ENCODE measurements at regions not wholly inside any gene's neighbourhood (a gene's known extent, or its start where the extent isn't known, plus 50 kb on each side); places are given as distances from the start of the nearest gene placed in this dataset.
A peak's percentile ranks its signal among the peaks of the same experiment; 100 is the strongest.

GRCh38 chr2:18262601-18263000 is 297.9 kb downstream of the RDH14 start:
- no peak for DNase-seq
- no peaks in the 10 kb centered on the region for H3K36me3 ChIP-seq
- H3K27me3 ChIP-seq (ENCODE audit: insufficient read depth, low read depth, severe bottlenecking), result no peaks in the 10 kb centered on the region
- no peak for TF ChIP-seq CTCF (IDR thresholded peaks at IDR 0.05; ENCODE audit: low read depth, low read length)
- no peak overlapping the region for H3K27ac ChIP-seq
- H3K4me3 ChIP-seq (ENCODE audit: low read depth, low read length), result no peak overlapping the region
- no peaks in the 10 kb centered on the region for H3K9me3 ChIP-seq (ENCODE audit: severe bottlenecking)

DNA sequence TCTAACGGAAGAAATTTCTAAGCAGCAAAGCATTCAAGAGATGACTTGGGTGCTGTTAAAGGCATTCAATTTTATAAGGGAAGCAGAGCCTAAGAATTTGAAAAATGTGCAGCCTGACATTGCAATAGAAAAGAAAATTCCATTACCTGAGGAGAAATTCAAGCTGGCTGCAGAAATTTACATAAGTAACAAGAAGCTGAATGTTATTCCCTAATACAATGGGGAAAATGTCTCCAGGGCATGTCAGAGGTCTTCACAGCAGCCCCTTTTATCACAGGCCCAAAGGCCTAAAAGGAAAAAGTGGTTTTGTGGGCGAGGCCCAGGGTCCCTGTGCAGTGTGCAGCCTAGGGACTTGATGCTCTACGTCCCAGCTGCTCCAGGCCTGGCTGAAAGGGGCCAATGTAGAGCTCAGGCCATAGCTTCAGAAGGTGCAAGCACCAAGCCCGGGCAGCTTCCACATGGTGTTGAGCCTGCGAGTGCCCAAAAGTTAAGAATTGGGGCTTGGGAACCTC is 306.7 kb downstream of the RDH14 start:
- H3K4me3 ChIP-seq (ENCODE audit: low read depth, low read length), result no peak overlapping the region
- no peak overlapping the region for H3K27ac ChIP-seq
- no peaks in the 10 kb centered on the region for H3K36me3 ChIP-seq
- peaks cover 12% of the 10 kb centered on the region for H3K9me3 ChIP-seq (ENCODE audit: severe bottlenecking)
- no peak for TF ChIP-seq CTCF (IDR thresholded peaks at IDR 0.05; ENCODE audit: low read depth, low read length)
- no peaks in the 10 kb centered on the region for H3K27me3 ChIP-seq (ENCODE audit: insufficient read depth, low read depth, severe bottlenecking)
- no peak for DNase-seq

GRCh38 chr2:18251486-18251885 is 309.0 kb downstream of the RDH14 start:
- Histone ChIP-seq H3K36me3 (no peaks in the 10 kb centered on the region), H3K9me3 (ENCODE audit: severe bottlenecking) (peaks cover 8% of the 10 kb centered on the region), H3K27me3 (ENCODE audit: insufficient read depth, low read depth, severe bottlenecking) (no peaks in the 10 kb centered on the region), H3K27ac (no peak overlapping the region), H3K4me3 (ENCODE audit: low read depth, low read length) (no peak overlapping the region)
- peak; percentile 76 for DNase-seq
- no peak for TF ChIP-seq CTCF (IDR thresholded peaks at IDR 0.05; ENCODE audit: low read depth, low read length)

- Histone ChIP-seq H3K27me3 (ENCODE audit: insufficient read depth, low read depth, severe bottlenecking) (no peaks in the 10 kb centered on the region), H3K9me3 (ENCODE audit: severe bottlenecking) (peaks cover 4% of the 10 kb centered on the region), H3K4me3 (ENCODE audit: low read depth, low read length) (no peak overlapping the region), H3K27ac (no peak overlapping the region), H3K36me3 (no peaks in the 10 kb centered on the region)
- no peak for DNase-seq
- no peak for TF ChIP-seq CTCF (IDR thresholded peaks at IDR 0.05; ENCODE audit: low read depth, low read length)
Observed at GRCh38 chr2:18247282-18248110, 313.0 kb downstream of the RDH14 start.

DNA sequence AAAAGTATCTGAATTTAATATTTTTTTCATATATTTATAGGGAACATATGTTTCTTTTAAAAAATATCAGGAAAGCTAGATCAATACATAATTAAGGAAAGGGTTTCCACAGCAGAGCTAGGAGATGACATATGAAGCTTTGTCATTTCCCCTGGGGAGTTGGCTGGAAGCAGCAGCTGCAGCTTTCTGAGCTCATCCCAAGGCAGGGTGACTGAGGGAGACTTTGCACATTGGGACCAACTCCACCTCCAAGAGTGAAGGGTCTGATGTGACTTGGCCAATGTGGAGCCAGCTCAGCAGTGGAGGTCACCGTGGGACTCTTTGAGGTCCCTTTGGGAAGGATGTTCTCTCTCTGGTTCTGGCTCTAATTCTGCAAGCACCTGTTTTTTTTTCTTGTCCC is 315.1 kb downstream of the RDH14 start:
- Histone ChIP-seq H3K27ac (peak overlapping the region; percentile 15; the same call in 1 of the 2 replicates), H3K4me3 (ENCODE audit: low read depth, low read length) (no peak overlapping the region), H3K27me3 (ENCODE audit: insufficient read depth, low read depth, severe bottlenecking) (no peaks in the 10 kb centered on the region), H3K36me3 (no peaks in the 10 kb centered on the region), H3K9me3 (ENCODE audit: severe bottlenecking) (no peaks in the 10 kb centered on the region)
- TF ChIP-seq CTCF (IDR thresholded peaks at IDR 0.05; ENCODE audit: low read depth, low read length), result no peak
- peak; percentile 58 for DNase-seq

Data from WERI-Rb-1 (cell line).